Transverse colon (tissue), 4 donors: ENCODE measurements at regions not wholly inside any gene's neighbourhood (a gene's known extent, or its start where the extent isn't known, plus 50 kb on each side); places are given as distances from the start of the nearest gene placed in this dataset.

Source experiments
- DNase-seq: peaks from one replicate; pipeline ENCODE4 v3.0.0-alpha.2; 2019
- H3K27ac ChIP-seq, 4 donors: fragments of 200-600 bp; sonication (generic); 2 replicates each; pipeline ENCODE4 v1.5.1; 2016 to 2018; ENCODE audit warnings: inconsistent platforms in 4 of 4
- H3K27me3 ChIP-seq: fragments of 200-600 bp; sonication (generic); 2 replicates; pipeline ENCODE4 v1.5.1; 2017; ENCODE audit warnings: inconsistent platforms
- H3K36me3 ChIP-seq, 4 donors: fragments of 200-600 bp; sonication (generic); 2 replicates each; pipeline ENCODE4 v1.5.1; 2017 to 2019; ENCODE audit warnings: inconsistent platforms in 4 of 4
- H3K4me1 ChIP-seq, 4 donors: fragments of 200-600 bp; sonication (generic); 2 replicates each; pipeline ENCODE4 v1.5.1; 2017 to 2020; ENCODE audit warnings: inconsistent platforms in 4 of 4
- H3K4me3 ChIP-seq, 4 donors: fragments of 200-600 bp; sonication (generic); 1 replicate in 1 of 4; 2 replicates in 3 of 4; pipeline versions ENCODE4 v1.5.1 to v1.6.1; 2017 to 2019; ENCODE audit warnings: inconsistent platforms in 4 of 4
- H3K9me3 ChIP-seq, 2 donors: fragments of 200-600 bp; sonication (generic); 2 replicates each; pipeline ENCODE4 v1.5.1; 2017 to 2019; ENCODE audit warnings: inconsistent platforms in 2 of 2
- CTCF ChIP-seq, 5 experiments: fragments of 200-600 bp in 3 of 5; fragments of 450-650 bp in 2 of 5; sonication (generic) in 3 of 5; IDR thresholded peaks; 1 replicate in 2 of 5; 2 replicates in 3 of 5; pipeline ENCODE4 v1.5.1; 2016 to 2017; ENCODE audit warnings: antibody characterized with exemption in 5 of 5, inconsistent platforms in 3 of 5, mild to moderate bottlenecking in 2 of 5, moderate library complexity in 1 of 5
- EP300 ChIP-seq: sonication (generic); formaldehyde crosslinking; IDR thresholded peaks from one replicate; pipeline ENCODE4 v1.6.1; 2017; ENCODE audit warnings: antibody characterized with exemption, low read depth
- POLR2A ChIP-seq: fragments of 450-650 bp; IDR thresholded peaks from one replicate; pipeline ENCODE4 v1.6.1; 2016; ENCODE audit warnings: antibody characterized with exemption, mild to moderate bottlenecking, moderate library complexity
- POLR2AphosphoS5 ChIP-seq, 3 donors: sonication (generic); formaldehyde crosslinking; IDR thresholded peaks; one replicate each; pipeline ENCODE4 v1.6.1; 2016; ENCODE audit warnings: antibody characterized with exemption in 3 of 3
- WGBS, 2 donors: methylation state at CpG; one replicate each; pipeline ENCODE4 v1.1.5; 2018; ENCODE audit warnings: low coverage in 1 of 2; 5-methylcytosine and 5-hydroxymethylcytosine counted together
- in situ Hi-C, 4 donors: fragments of 200-750 bp; cut with MboI; loops; one replicate each; pipeline versions ENCODE4 v1.15.0 to v1.15.1; 2017; ENCODE audit warnings: low sequenced_read_pairs in 3 of 4, low pct_ligation_motif_present in 1 of 4, low pct_unique_long_range_greater_than_20kb in 1 of 4
- intact Hi-C: fragments of 100-400 bp; cut with DNase I; formaldehyde crosslinking; loops from one replicate; pipeline ENCODE4 v1.15.1; 2023; ENCODE audit warnings: low total_unique reads

- Histone ChIP-seq H3K27ac (no peak overlapping the region), H3K9me3 (no peaks in the 10 kb centered on the region), H3K27me3 (no peaks in the 10 kb centered on the region), H3K36me3 (no peaks in the 10 kb centered on the region), H3K4me3 (no peak overlapping the region), H3K4me1 (no peaks in the 10 kb centered on the region)
- intact Hi-C loops = no loop called here
- TF ChIP-seq POLR2AphosphoS5 (IDR thresholded peaks at IDR 0.05) = peak in 1 of 3 donors; percentile 12
- TF ChIP-seq POLR2A = no peak
- WGBS, 2 donors = 68 to 79% methylated on average over 5 to 7 of the region's 7 CpGs
- no peak for DNase-seq
- in situ Hi-C loops = no loop called here
Measured at GRCh38 chr16:79826732-79827475, 226.4 kb upstream of the MAF start.

DNA sequence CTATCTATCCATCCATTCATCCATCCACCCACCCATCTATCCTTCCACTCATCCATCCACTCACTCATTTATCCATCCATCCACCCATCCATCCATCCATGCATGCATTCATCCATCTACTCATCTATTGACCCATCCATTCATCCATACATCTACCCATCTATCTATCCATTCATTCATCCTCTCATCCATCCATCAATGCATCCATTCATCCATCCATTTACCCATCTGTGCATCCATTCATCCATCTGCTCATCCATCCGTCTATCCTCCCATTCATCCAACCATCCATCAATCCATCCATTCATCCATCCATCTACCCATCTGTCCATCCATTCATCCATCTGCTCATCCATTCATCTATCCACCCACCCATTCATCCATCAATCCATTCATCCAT lies 224.5 kb upstream of the MAF start:
- Histone ChIP-seq H3K36me3 (no peaks in the 10 kb centered on the region), H3K27me3 (no peaks in the 10 kb centered on the region), H3K27ac (no peak overlapping the region), H3K4me3 (no peak overlapping the region), H3K9me3 (no peaks in the 10 kb centered on the region), H3K4me1 (no peaks in the 10 kb centered on the region)
- intact Hi-C loops = no loop called here
- no peak for DNase-seq
- WGBS, 2 donors = 89 to 94% methylated on average over 1 of the region's 1 CpG
- TF ChIP-seq EP300 (no peak), POLR2A (no peak), POLR2AphosphoS5 (IDR thresholded peaks at IDR 0.05) (no peak), CTCF (IDR thresholded peaks at IDR 0.05) (no peak)
- in situ Hi-C loops = no loop called here

DNA sequence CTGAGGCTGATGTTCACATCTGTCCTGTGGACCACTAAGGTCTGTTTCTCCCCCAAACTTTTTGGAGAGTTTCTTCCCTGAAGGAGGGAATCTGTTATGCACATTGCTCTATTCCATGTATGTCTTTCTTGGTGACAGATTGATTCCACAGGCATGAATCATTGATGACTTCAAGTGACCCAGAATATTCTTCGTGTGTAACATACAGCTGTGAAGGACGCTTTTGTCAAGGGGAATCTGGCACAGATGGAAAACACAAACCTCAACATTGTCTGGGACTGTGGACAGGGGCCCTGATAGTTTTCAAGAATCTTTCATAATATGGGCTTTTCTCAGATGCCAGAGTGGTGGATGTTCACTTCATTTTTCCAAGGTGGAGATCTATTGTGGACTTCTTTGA lies 223.1 kb upstream of the MAF start:
- no peaks in the 10 kb centered on the region for H3K27me3 ChIP-seq
- H3K4me3 ChIP-seq = no peak overlapping the region
- no peaks in the 10 kb centered on the region for H3K9me3 ChIP-seq
- H3K27ac ChIP-seq = no peak overlapping the region
- WGBS, 2 donors = 17 to 45% methylated on average over 1 to 2 of the region's 2 CpGs
- no peaks in the 10 kb centered on the region for H3K36me3 ChIP-seq
- no peak for DNase-seq
- intact Hi-C loops (no loop called here), in situ Hi-C loops (no loop called here)
- H3K4me1 ChIP-seq = no peaks in the 10 kb centered on the region
- TF ChIP-seq EP300 = no peak
- TF ChIP-seq CTCF (IDR thresholded peaks at IDR 0.05) = no peak
- TF ChIP-seq POLR2A = no peak
- no peak for TF ChIP-seq POLR2AphosphoS5 (IDR thresholded peaks at IDR 0.05)

GRCh38 chr16:79821911-79822310 lies 221.4 kb upstream of the MAF start:
- no peaks in the 10 kb centered on the region for H3K4me1 ChIP-seq
- intact Hi-C loops (no loop called here), in situ Hi-C loops (no loop called here)
- TF ChIP-seq EP300 (no peak), POLR2A (no peak)
- DNase-seq = no peak
- no peaks in the 10 kb centered on the region for H3K27me3 ChIP-seq
- H3K36me3 ChIP-seq = no peaks in the 10 kb centered on the region
- no peak overlapping the region for H3K4me3 ChIP-seq
- H3K27ac ChIP-seq = no peak overlapping the region
- no peaks in the 10 kb centered on the region for H3K9me3 ChIP-seq
- WGBS, 2 donors = 87 to 93% methylated on average over 3 of the region's 3 CpGs

DNA sequence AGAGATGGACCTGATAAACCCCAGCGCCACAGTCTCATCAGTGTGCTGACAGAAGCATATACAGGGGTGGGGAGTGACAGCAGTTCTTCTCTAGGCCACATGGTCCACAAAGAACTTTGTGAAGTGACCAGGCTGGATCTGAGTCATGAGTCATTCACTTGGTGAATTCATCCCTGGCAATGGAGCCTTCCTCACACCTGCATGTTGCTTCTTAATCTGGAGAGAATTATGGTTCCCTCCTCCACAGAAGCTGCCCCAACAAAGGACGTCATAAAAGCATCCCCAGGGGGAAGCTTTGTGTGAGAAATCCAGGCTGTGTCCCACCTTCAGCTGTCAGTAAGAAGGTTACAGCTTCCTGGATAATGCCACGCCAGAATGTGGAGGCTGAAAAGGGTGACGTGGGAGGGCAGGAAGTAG lies 215.6 kb upstream of the MAF start:
- WGBS, 2 donors = 54 to 61% methylated on average over 4 of the region's 4 CpGs
- Histone ChIP-seq H3K27me3 (no peaks in the 10 kb centered on the region), H3K36me3 (no peaks in the 10 kb centered on the region), H3K9me3 (no peaks in the 10 kb centered on the region), H3K4me1 (no peaks in the 10 kb centered on the region), H3K4me3 (no peak overlapping the region), H3K27ac (no peak overlapping the region)
- no peak for DNase-seq
- intact Hi-C loops = no loop called here
- TF ChIP-seq CTCF (IDR thresholded peaks at IDR 0.05) (no peak), EP300 (no peak), POLR2AphosphoS5 (IDR thresholded peaks at IDR 0.05) (no peak), POLR2A (no peak)
- in situ Hi-C loops = no loop called here
